Calu3 (cell line): ENCODE measurements at regions not wholly inside any gene's neighbourhood (a gene's known extent, or its start where the extent isn't known, plus 50 kb on each side); places are given as distances from the start of the nearest gene placed in this dataset.

Experiments
- BruUV-seq: library from RNA; stranded (reverse); fragments of 400-500 nt; replicated peaks from 2 replicates; lab custom pipeline; 2021; lab: Mats Ljungman, UMichigan
- CTCF ChIA-PET: fragments of 300-600 bp; sonication (Branson Sonifier 250); formaldehyde crosslinking; loops from one replicate; lab custom pipeline; 2022; ENCODE audit warnings: antibody characterized with exemption; lab: Charles Lee
- DNase-seq: peaks from one replicate; pipeline ENCODE4 v3.0.0; 2022
- H3K27ac Mint-ChIP-seq: one replicate; pipeline ENCODE4 v1.8.0; 2022; ENCODE audit warnings: mixed read lengths; ENCODE audit not compliant: unreplicated experiment
- H3K27me3 Mint-ChIP-seq: one replicate; pipeline ENCODE4 v1.8.0; 2022; ENCODE audit warnings: mixed read lengths; ENCODE audit not compliant: unreplicated experiment
- H3K36me3 Mint-ChIP-seq: one replicate; pipeline ENCODE4 v1.8.0; 2022; ENCODE audit warnings: mild to moderate bottlenecking, moderate library complexity, mixed read lengths; ENCODE audit not compliant: insufficient read depth, unreplicated experiment
- H3K4me1 Mint-ChIP-seq: one replicate; pipeline ENCODE4 v1.8.0; 2022; ENCODE audit warnings: mild to moderate bottlenecking, low read depth, mixed read lengths; ENCODE audit not compliant: unreplicated experiment
- H3K4me3 Mint-ChIP-seq: one replicate; pipeline ENCODE4 v1.8.0; 2022; ENCODE audit warnings: mild to moderate bottlenecking, low read depth, moderate library complexity, mixed read lengths; ENCODE audit not compliant: unreplicated experiment
- H3K9me3 Mint-ChIP-seq: one replicate; pipeline ENCODE4 v1.8.0; 2022; ENCODE audit warnings: low read depth, mixed read lengths; ENCODE audit not compliant: unreplicated experiment
- intact Hi-C: fragments of 100-400 bp; cut with micrococcal nuclease; formaldehyde crosslinking; loops from one replicate; pipeline ENCODE4 v1.10.0; 2022; ENCODE audit not compliant: unreplicated experiment
- TF ChIP-seq, protein P1 (sequence below): fragments of 200-600 bp; IDR thresholded peaks from one replicate; pipeline ENCODE4 v1.8.0; 2022; ENCODE audit warnings: antibody characterized with exemption; ENCODE audit not compliant: unreplicated experiment

- H3K27me3 Mint-ChIP-seq, result no peaks in the 10 kb centered on the region
- CTCF ChIA-PET, result no interaction called here
- H3K4me3 Mint-ChIP-seq, result no peak overlapping the region
Measured at GRCh38 chr2:3010001-3010400, 367.6 kb downstream of the EIPR1 start.

GRCh38 chr2:3009483-3009882 lies 368.1 kb downstream of the EIPR1 start:
- H3K36me3 Mint-ChIP-seq, result no peaks in the 10 kb centered on the region
- H3K27ac Mint-ChIP-seq, result no peak overlapping the region
- no TSS peak for BruUV-seq

More at GRCh38 chr2:3010001-3010400, 367.6 kb downstream of the EIPR1 start:
- no peaks in the 10 kb centered on the region for H3K36me3 Mint-ChIP-seq
- peaks cover 17% of the 10 kb centered on the region for H3K9me3 Mint-ChIP-seq
- DNase-seq, result no peak
- H3K27ac Mint-ChIP-seq, result no peak overlapping the region
- TF ChIP-seq, protein P1, sequence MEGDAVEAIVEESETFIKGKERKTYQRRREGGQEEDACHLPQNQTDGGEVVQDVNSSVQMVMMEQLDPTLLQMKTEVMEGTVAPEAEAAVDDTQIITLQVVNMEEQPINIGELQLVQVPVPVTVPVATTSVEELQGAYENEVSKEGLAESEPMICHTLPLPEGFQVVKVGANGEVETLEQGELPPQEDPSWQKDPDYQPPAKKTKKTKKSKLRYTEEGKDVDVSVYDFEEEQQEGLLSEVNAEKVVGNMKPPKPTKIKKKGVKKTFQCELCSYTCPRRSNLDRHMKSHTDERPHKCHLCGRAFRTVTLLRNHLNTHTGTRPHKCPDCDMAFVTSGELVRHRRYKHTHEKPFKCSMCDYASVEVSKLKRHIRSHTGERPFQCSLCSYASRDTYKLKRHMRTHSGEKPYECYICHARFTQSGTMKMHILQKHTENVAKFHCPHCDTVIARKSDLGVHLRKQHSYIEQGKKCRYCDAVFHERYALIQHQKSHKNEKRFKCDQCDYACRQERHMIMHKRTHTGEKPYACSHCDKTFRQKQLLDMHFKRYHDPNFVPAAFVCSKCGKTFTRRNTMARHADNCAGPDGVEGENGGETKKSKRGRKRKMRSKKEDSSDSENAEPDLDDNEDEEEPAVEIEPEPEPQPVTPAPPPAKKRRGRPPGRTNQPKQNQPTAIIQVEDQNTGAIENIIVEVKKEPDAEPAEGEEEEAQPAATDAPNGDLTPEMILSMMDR, result no peak
- no peaks in the 10 kb centered on the region for H3K4me1 Mint-ChIP-seq
- BruUV-seq, result no TSS peak
- intact Hi-C loops, result no loop called here

DNA sequence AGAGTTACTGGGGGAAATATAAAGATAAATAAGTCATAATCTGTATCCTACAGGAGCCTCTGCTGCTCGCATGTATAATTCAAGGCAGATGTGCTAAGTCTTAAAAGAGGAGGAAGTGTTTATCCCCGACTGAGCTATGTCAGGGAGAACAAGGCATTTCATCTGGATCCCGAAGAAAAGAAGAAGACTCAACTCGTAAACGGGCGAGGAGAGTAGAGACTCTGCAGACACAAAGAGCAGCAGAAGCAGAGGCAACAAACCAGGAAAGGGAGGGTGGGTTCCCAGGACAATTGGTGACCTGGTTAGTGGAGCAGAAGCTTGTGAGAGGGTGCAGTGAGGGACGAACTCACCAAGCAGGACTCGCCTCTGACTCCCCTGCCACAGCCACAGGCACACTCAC lies 368.6 kb downstream of the EIPR1 start:
- no peaks in the 10 kb centered on the region for H3K4me1 Mint-ChIP-seq
- no TSS peak for BruUV-seq
- no peak overlapping the region for H3K27ac Mint-ChIP-seq
- no peak for DNase-seq
- TF ChIP-seq, protein P1, result no peak
- no peaks in the 10 kb centered on the region for H3K27me3 Mint-ChIP-seq
- no peak overlapping the region for H3K4me3 Mint-ChIP-seq
- intact Hi-C loops, result no loop called here
- CTCF ChIA-PET, result no interaction called here
- H3K36me3 Mint-ChIP-seq, result no peaks in the 10 kb centered on the region
- peaks cover 15% of the 10 kb centered on the region for H3K9me3 Mint-ChIP-seq

More at GRCh38 chr2:3009483-3009882, 368.1 kb downstream of the EIPR1 start:
- TF ChIP-seq, protein P1, result no peak
- Mint-ChIP-seq H3K9me3 (peaks cover 15% of the 10 kb centered on the region), H3K4me3 (no peak overlapping the region), H3K27me3 (no peaks in the 10 kb centered on the region), H3K4me1 (no peaks in the 10 kb centered on the region)
- no peak for DNase-seq
- CTCF ChIA-PET, result no interaction called here
- intact Hi-C loops, result no loop called here

GRCh38 chr2:3008561-3008960 lies 369.1 kb downstream of the EIPR1 start:
- Mint-ChIP-seq H3K27me3 (no peaks in the 10 kb centered on the region), H3K36me3 (no peaks in the 10 kb centered on the region), H3K4me3 (no peak overlapping the region), H3K27ac (no peak overlapping the region), H3K4me1 (no peaks in the 10 kb centered on the region), H3K9me3 (peaks cover 11% of the 10 kb centered on the region)
- TF ChIP-seq, protein P1, result no peak
- DNase-seq, result no peak
- intact Hi-C loops, result no loop called here
- CTCF ChIA-PET, result no interaction called here
- BruUV-seq, result no TSS peak
